Spleen (tissue), 11 donors: ENCODE measurements at regions not wholly inside any gene's neighbourhood (a gene's known extent, or its start where the extent isn't known, plus 50 kb on each side); places are given as distances from the start of the nearest gene placed in this dataset.

Experiments
- DNase-seq: peaks from one replicate; pipeline ENCODE4 v3.0.0-alpha.2; 2020
- H3K27ac ChIP-seq, 8 donors: fragments of 200-600 bp; sonication (generic) in 7 of 8; 1 replicate in 4 of 8; 2 replicates in 4 of 8; pipeline versions ENCODE4 v1.5.0 to v1.8.0; 2016 to 2021; ENCODE audit warnings: inconsistent platforms in 4 of 8, mild to moderate bottlenecking in 4 of 8, moderate library complexity in 1 of 8
- H3K27me3 ChIP-seq, 7 donors: fragments of 200-600 bp; sonication (generic) in 6 of 7; replicated peaks in 1 of 7; 1 replicate in 4 of 7; 2 replicates in 3 of 7; pipeline versions ENCODE4 v1.5.0 to v1.8.0; 2016 to 2021; ENCODE audit warnings: inconsistent platforms in 3 of 7, mild to moderate bottlenecking in 1 of 7
- H3K36me3 ChIP-seq, 6 donors: fragments of 200-600 bp; sonication (generic) in 5 of 6; 1 replicate in 4 of 6; 2 replicates in 2 of 6; pipeline versions ENCODE4 v1.5.0 to v1.8.0; 2016 to 2021; ENCODE audit warnings: inconsistent platforms in 2 of 6
- H3K4me1 ChIP-seq, 6 donors: fragments of 200-600 bp; sonication (generic) in 5 of 6; 1 replicate in 3 of 6; 2 replicates in 3 of 6; pipeline versions ENCODE4 v1.5.0 to v1.8.0; 2016 to 2021; ENCODE audit warnings: inconsistent platforms in 3 of 6
- H3K4me3 ChIP-seq, 8 donors: fragments of 200-600 bp; sonication (generic) in 7 of 8; 1 replicate in 4 of 8; 2 replicates in 4 of 8; pipeline versions ENCODE4 v1.5.0 to v1.8.0; 2016 to 2021; ENCODE audit warnings: inconsistent platforms in 4 of 8, mild to moderate bottlenecking in 4 of 8, moderate library complexity in 2 of 8
- H3K9me3 ChIP-seq, 8 donors: fragments of 200-600 bp; sonication (generic) in 7 of 8; 1 replicate in 4 of 8; 2 replicates in 4 of 8; pipeline versions ENCODE4 v1.5.0 to v1.8.0; 2016 to 2021; ENCODE audit warnings: inconsistent platforms in 4 of 8
- CTCF ChIP-seq, 11 experiments: fragments of 200-600 bp in 7 of 11; fragments of 450-650 bp in 4 of 11; sonication (generic) in 4 of 11; IDR thresholded peaks in 8 of 11; conservative IDR thresholded peaks in 3 of 11; 1 replicate in 7 of 11; 2 replicates in 4 of 11; pipeline versions ENCODE4 v1.4.0 to v1.8.0; 2016 to 2021; ENCODE audit warnings: antibody characterized with exemption in 11 of 11, inconsistent platforms in 4 of 11, mild to moderate bottlenecking in 1 of 11
- POLR2A ChIP-seq, 3 donors: fragments of 450-650 bp; IDR thresholded peaks; one replicate each; pipeline ENCODE4 v1.5.1; 2017; ENCODE audit warnings: antibody characterized with exemption in 3 of 3, mild to moderate bottlenecking in 1 of 3
- POLR2AphosphoS5 ChIP-seq, 3 donors: sonication (generic); formaldehyde crosslinking; IDR thresholded peaks; one replicate each; pipeline ENCODE4 v1.5.1; 2017; ENCODE audit warnings: antibody characterized with exemption in 3 of 3
- WGBS, 5 donors: extraction: QIAGEN DNeasy Blood & Tissue Kit in 3 of 5; methylation state at CpG; one replicate each; pipeline versions ENCODE4 v1.1.5 to v1.1.7; 2013 to 2018; 5-methylcytosine and 5-hydroxymethylcytosine counted together
- intact Hi-C: fragments of 100-400 bp; cut with DNase I; formaldehyde crosslinking; loops from one replicate; pipeline ENCODE4 v1.15.0; 2023; ENCODE audit warnings: low total_unique reads
- donor health status: healthy with polysubstance abuse.
- donor health status: DM: no; HTN: no; CAD: no; lungs with moderate emphysema.
- donor health status: DM: no; HTN: no; CAD: no.
- donor health status: Bipolar disorder and iron deficiency.
- donor health status: healthy.
- donor health status: DM: no; HTN: no; CAD: no.
- donor health status: DM: yes; HTN: yes; CAD: no.

GRCh38 chr6:85363870-85364269 is 86.0 kb upstream of the NT5E start:
- Histone ChIP-seq H3K9me3 (no peaks in the 10 kb centered on the region), H3K27me3 (no peaks in the 10 kb centered on the region), H3K36me3 (no peaks in the 10 kb centered on the region), H3K27ac (no peak overlapping the region), H3K4me1 (no peaks in the 10 kb centered on the region), H3K4me3 (no peak overlapping the region)
- no peak for TF ChIP-seq POLR2A (IDR thresholded peaks at IDR 0.05)
- no peak for TF ChIP-seq CTCF (IDR thresholded peaks at IDR 0.05 in 8 of 11, conservative IDR thresholded peaks at IDR 0.05 in 3 of 11)
- no peak for TF ChIP-seq POLR2AphosphoS5 (IDR thresholded peaks at IDR 0.05)
- intact Hi-C loops: no loop called here
- WGBS, 5 donors: 88 to 96% (median 93%) methylated on average over 2 of the region's 2 CpGs
- DNase-seq: no peak

GRCh38 chr6:85362652-85363310 is 87.1 kb upstream of the NT5E start:
- no peak for TF ChIP-seq POLR2AphosphoS5 (IDR thresholded peaks at IDR 0.05)
- no peak for TF ChIP-seq POLR2A (IDR thresholded peaks at IDR 0.05)
- no peak for TF ChIP-seq CTCF (IDR thresholded peaks at IDR 0.05 in 8 of 11, conservative IDR thresholded peaks at IDR 0.05 in 3 of 11)
- Histone ChIP-seq H3K9me3 (no peaks in the 10 kb centered on the region), H3K27me3 (no peaks in the 10 kb centered on the region), H3K27ac (no peak overlapping the region), H3K36me3 (no peaks in the 10 kb centered on the region), H3K4me1 (no peaks in the 10 kb centered on the region), H3K4me3 (no peak overlapping the region)
- intact Hi-C loops: no loop called here
- DNase-seq: no peak
- WGBS, 5 donors: 92 to 98% (median 94%) methylated on average over 2 of the region's 2 CpGs

- intact Hi-C loops: no loop called here
- Histone ChIP-seq H3K4me3 (no peak overlapping the region), H3K4me1 (no peaks in the 10 kb centered on the region), H3K27me3 (no peaks in the 10 kb centered on the region), H3K9me3 (no peaks in the 10 kb centered on the region), H3K36me3 (no peaks in the 10 kb centered on the region), H3K27ac (no peak overlapping the region)
- no peak for DNase-seq
- TF ChIP-seq POLR2AphosphoS5 (IDR thresholded peaks at IDR 0.05): no peak
- no peak for TF ChIP-seq POLR2A (IDR thresholded peaks at IDR 0.05)
- TF ChIP-seq CTCF (IDR thresholded peaks at IDR 0.05 in 8 of 11, conservative IDR thresholded peaks at IDR 0.05 in 3 of 11): no peak
- 88 to 100% (median 94%) methylated on average over 2 of the region's 2 CpGs for WGBS, 5 donors
Observed at GRCh38 chr6:85361643-85362014, 88.3 kb upstream of the NT5E start.

GRCh38 chr6:85360794-85361642 is 88.9 kb upstream of the NT5E start:
- Histone ChIP-seq H3K27ac (no peak overlapping the region), H3K27me3 (no peaks in the 10 kb centered on the region), H3K4me1 (no peaks in the 10 kb centered on the region), H3K36me3 (no peaks in the 10 kb centered on the region), H3K9me3 (no peaks in the 10 kb centered on the region), H3K4me3 (no peak overlapping the region)
- no peak for DNase-seq
- intact Hi-C loops: no loop called here
- no peak for TF ChIP-seq CTCF (IDR thresholded peaks at IDR 0.05 in 8 of 11, conservative IDR thresholded peaks at IDR 0.05 in 3 of 11)
- no peak for TF ChIP-seq POLR2AphosphoS5 (IDR thresholded peaks at IDR 0.05)
- TF ChIP-seq POLR2A (IDR thresholded peaks at IDR 0.05): no peak
- 34 to 67% (median 51%) methylated on average over 1 of the region's 1 CpG for WGBS, 5 donors
